IPS-18c (cell line): ENCODE measurements at regions not wholly inside any gene's neighbourhood (a gene's known extent, or its start where the extent isn't known, plus 50 kb on each side); places are given as distances from the start of the nearest gene placed in this dataset.

Experiments
- H3K4me3 ChIP-seq: 2 replicates; pipeline ENCODE4 v1.7.0; 2013; ENCODE audit warnings: low read depth, mild to moderate bottlenecking, low read length, moderate library complexity; ENCODE audit not compliant: insufficient read depth
- H3K9me3 ChIP-seq: one replicate; pipeline ENCODE4 v1.6.1; 2013; ENCODE audit warnings: mild to moderate bottlenecking, low read length, moderate library complexity; ENCODE audit not compliant: control insufficient read depth, insufficient read depth

DNA sequence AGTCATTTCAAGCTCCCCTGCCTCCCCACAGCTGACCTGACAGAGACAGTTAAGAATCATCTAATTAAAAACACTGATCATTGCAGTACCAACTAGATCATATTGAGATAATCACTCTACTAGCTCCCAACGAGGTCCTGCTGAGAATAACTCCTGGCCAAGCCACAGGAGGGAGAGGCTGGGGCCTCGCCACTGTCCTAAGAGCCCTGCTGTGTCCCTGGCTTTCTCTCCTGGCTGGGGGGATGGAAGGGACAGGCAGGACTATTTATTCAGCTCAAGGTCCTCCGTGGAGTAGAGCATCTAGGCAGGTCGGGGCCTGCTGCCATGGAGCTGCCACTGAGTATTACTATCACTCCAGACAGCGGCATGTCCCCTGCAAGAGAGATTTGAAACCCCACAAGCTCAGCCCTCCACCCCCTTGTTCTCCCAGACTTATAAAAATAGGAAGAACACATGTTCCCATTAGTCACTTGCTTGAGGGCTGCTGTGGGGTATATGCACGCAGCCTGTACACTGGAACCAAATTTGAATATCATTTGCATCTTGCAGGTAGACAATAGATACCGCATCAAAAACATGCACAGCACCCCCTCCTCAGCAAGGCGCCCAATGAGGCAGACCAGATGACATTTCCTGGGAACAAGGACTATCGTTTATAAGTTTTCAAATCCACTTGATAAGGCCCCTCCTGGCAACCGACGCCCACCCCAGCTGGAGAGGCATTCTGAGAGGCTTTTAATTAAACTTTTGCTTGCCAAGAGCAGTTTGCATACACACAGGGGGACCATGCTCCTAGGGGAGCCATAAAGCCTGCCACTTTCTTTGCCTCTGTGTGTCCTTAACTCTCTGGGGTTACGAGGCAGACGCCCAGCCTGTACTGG lies 385.2 kb upstream of the ZFHX3 start:
- peaks cover 2% of the 10 kb centered on the region for H3K9me3 ChIP-seq
- no peak overlapping the region for H3K4me3 ChIP-seq

GRCh38 chr16:73430138-73430537 lies 382.2 kb upstream of the ZFHX3 start:
- no peak overlapping the region for H3K4me3 ChIP-seq
- H3K9me3 ChIP-seq, result peaks cover 1% of the 10 kb centered on the region

- Histone ChIP-seq H3K9me3 (no peaks in the 10 kb centered on the region), H3K4me3 (no peak overlapping the region)
Measured at GRCh38 chr16:73428121-73428520, 380.2 kb upstream of the ZFHX3 start.

GRCh38 chr16:73427164-73427563 lies 379.2 kb upstream of the ZFHX3 start:
- H3K9me3 ChIP-seq, result no peaks in the 10 kb centered on the region

DNA sequence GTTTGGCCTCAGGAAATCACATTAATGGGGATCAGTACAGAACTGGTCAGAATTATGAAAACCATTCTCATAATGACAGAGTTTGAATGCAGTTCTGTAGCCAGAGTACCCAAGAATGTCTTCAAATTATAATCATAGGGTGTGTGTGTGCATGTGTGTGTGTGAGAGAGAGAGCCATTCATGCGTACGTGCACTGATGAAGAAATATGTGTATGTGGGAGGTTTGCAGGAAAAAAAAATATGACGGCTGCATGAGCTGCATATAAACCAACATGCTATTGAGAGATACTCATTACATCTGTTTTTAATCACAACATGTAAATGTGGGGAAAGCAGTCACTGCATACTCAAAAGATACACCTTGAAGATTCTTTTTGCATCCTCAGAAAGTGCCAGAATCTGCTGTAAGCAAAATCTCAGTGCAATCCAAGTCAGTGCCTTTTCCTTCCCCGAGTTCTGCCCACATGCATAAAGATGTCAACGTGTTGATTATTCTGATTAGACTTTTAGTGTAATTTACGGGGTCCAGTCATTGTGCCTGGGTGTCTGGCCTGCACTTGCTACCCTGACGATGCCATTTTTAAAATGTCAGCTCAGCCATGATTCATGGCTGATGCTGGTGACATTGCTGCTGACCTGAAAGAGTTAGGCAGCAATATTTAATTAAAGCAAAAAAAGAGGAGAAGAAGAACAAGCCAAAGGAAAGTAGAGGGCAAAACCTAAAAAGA lies 378.7 kb upstream of the ZFHX3 start:
- Histone ChIP-seq H3K9me3 (no peaks in the 10 kb centered on the region), H3K4me3 (no peak overlapping the region)

More at GRCh38 chr16:73427164-73427563, 379.2 kb upstream of the ZFHX3 start:
- H3K4me3 ChIP-seq, result no peak overlapping the region

- Histone ChIP-seq H3K4me3 (no peak overlapping the region), H3K9me3 (no peaks in the 10 kb centered on the region)
Measured at GRCh38 chr16:73420676-73421075, 372.7 kb upstream of the ZFHX3 start.

GRCh38 chr16:73420244-73420643 lies 372.3 kb upstream of the ZFHX3 start:
- Histone ChIP-seq H3K9me3 (no peaks in the 10 kb centered on the region), H3K4me3 (no peak overlapping the region)

DNA sequence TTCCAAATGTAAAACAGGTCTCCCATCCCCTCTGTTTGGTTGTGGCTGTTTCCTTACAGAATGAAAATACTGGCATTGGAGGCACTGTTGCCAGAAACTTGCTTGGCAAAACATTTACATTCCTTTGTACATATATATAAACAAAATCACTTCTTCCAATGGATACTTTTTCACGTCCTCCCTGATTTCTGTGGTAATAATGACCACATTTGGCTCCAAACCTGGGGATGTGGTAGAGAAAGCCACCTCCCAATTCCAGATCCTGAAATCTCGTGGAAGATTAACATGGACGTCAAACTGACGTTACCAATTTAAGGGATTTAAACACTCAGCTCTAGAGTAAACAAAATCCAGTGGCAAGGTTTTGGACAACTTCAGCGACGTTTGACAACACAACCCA lies 370.8 kb upstream of the ZFHX3 start:
- Histone ChIP-seq H3K4me3 (no peak overlapping the region), H3K9me3 (no peaks in the 10 kb centered on the region)

- Histone ChIP-seq H3K4me3 (no peak overlapping the region), H3K9me3 (no peaks in the 10 kb centered on the region)
Measured at GRCh38 chr16:73418051-73418450, 370.1 kb upstream of the ZFHX3 start.

DNA sequence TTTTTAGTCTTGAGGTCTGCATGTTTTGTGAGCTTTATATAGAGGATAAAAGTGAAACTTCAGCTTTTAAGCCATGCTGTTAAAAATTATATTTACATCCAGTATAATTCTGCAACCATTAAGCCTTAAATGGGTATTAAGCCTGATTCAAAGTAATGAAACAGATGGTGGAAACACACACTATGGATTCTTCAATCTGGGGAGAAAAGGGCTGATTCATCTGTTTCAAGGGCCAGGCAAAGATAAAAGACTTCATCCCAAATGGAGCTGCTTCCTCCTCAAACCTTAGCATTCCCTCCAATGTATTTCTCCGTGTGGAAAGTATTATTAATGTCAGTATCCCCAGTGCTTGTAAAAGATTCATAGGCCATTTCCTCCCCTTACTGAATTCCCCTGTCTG lies 367.4 kb upstream of the ZFHX3 start:
- H3K4me3 ChIP-seq, result no peak overlapping the region
- no peaks in the 10 kb centered on the region for H3K9me3 ChIP-seq

- no peak overlapping the region for H3K4me3 ChIP-seq
- H3K9me3 ChIP-seq, result no peaks in the 10 kb centered on the region
Measured at GRCh38 chr16:73414638-73415037, 366.7 kb upstream of the ZFHX3 start.

GRCh38 chr16:73413830-73414190 lies 365.9 kb upstream of the ZFHX3 start:
- no peak overlapping the region for H3K4me3 ChIP-seq
- no peaks in the 10 kb centered on the region for H3K9me3 ChIP-seq

DNA sequence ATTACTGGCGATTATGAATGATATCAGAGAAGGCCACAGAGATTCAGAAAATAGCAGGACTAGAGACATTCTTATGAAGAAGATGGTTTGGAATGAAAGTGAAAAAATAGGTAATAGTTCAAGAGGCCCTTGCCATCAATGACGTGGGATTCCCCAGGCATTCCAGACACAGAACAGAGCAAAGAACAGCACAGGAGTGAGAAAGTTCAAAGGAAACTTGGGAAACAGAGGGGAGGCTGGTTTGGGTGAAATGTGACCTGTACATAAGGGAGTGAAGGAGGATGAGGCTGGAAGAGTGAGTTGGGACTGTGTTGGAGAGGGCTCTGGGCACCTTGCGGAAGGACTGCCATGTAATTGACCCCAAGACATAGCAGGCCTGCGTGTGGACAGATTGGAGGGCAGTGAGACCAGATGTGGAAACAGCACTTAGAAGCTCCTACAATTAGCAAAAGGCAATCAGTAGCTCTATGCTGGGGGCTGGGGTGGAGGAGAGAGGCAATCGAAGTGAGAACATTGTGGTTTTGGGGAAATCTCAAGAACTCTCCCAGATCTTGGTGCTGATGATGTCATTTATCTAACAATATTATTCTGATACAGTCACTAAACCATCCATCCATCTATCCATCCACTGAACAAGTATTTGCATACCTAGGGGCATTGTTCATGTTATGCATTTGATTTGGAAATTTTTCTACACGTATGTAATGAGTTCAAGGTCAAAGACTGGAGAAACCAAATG lies 365.3 kb upstream of the ZFHX3 start:
- Histone ChIP-seq H3K9me3 (no peaks in the 10 kb centered on the region), H3K4me3 (no peak overlapping the region)

DNA sequence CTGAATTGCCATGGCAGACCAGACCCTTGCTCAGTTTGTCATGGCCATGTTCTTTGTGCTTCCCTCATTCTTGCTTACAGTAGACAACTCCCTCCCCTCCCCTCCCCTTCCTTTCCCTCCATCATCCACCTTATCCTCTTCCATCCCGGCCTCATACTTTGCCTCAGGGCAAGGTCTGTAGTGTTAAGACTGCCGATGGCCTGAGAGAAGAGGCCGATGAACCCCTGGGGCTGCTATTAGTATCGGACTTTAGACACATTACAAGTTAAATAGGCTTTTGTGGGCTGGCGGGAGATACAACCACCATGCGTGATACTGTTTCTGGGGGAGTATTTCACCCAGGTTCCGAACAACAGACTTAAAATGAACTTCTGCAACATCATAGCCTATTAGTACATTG lies 364.5 kb upstream of the ZFHX3 start:
- H3K9me3 ChIP-seq, result no peaks in the 10 kb centered on the region
- no peak overlapping the region for H3K4me3 ChIP-seq

DNA sequence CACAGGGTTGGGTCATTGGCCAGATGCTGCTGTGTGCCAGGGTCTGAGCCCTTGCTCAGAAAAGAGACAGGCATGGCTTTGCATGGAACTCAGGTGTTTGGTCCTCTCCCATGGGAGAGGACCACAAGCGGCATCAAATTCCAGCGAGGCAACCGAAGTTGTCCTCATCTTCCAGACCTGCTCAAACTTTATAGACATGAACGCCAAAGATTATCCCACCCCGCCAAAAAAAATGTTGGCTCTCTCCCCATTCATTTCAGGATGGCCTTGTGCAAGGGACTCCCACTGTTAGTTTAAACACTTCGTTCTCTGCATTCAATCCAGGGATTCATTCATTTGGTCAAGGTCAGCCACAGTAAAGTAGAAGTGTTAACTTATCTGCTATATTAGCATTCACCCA lies 360.8 kb upstream of the ZFHX3 start:
- H3K4me3 ChIP-seq, result no peak overlapping the region
- H3K9me3 ChIP-seq, result peaks cover 2% of the 10 kb centered on the region

- Histone ChIP-seq H3K4me3 (no peak overlapping the region), H3K9me3 (peaks cover 2% of the 10 kb centered on the region)
Measured at GRCh38 chr16:73408311-73408710, 360.4 kb upstream of the ZFHX3 start.

DNA sequence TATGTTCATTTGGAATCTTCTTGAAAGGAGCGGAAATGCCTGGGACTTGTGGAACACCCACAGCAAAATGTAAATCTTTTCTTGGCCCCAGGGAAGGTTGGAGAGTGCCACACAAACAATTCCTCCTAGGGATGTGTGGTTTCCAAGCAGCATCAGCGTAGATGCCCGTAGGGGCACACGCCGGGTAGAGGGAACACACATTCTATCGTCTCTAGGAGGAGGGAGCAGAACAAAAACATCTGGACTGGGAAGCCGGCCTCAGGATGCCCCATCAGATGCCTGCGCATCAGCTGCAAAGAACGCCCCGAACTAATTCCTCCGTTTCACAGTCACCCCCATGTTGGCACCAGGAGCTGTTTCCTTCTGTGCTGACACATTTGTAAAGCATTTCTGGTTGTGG lies 357.9 kb upstream of the ZFHX3 start:
- no peak overlapping the region for H3K4me3 ChIP-seq
- peaks cover 2% of the 10 kb centered on the region for H3K9me3 ChIP-seq

DNA sequence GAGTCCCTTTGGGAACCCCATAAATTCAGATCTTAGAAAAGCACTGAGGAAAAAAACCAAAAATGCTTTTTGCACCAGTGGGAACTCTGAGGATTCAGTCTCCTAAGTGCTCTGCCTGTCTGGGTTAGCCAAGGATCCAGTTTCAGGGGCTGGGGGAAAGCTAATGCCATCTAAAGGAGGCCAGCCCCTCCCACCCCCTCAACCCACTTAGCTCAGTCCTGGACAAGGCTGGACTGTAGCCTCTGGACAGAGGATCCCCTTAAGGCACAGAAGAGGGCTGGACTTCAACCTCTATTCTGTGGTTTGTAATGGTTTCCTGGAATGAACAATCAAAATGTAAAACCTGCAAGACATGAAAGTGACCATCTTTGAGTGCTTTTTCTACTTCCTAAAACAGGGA lies 356.1 kb upstream of the ZFHX3 start:
- Histone ChIP-seq H3K9me3 (peaks cover 2% of the 10 kb centered on the region), H3K4me3 (no peak overlapping the region)
